Progenitor cell of endocrine pancreas (in vitro differentiated cells): ENCODE measurements at regions not wholly inside any gene's neighbourhood (a gene's known extent, or its start where the extent isn't known, plus 50 kb on each side); places are given as distances from the start of the nearest gene placed in this dataset.
"Not testable (repeated sequence)": the region's sequence is repeated elsewhere in the genome, so short reads cannot be mapped to it uniquely, and the experiment has no call there.

Experiments used
- DNase-seq: peaks from one replicate; pipeline ENCODE4 v3.0.0; 2021; ENCODE audit warnings: low spot score; ENCODE audit not compliant: unreplicated experiment
- H3K27ac Mint-ChIP-seq: 2 replicates; pipeline ENCODE4 v1.8.0; 2021; ENCODE audit warnings: mild to moderate bottlenecking, moderate library complexity, mixed read lengths
- H3K27me3 Mint-ChIP-seq: 2 replicates; pipeline ENCODE4 v1.8.0; 2021; ENCODE audit warnings: mixed read lengths
- H3K36me3 Mint-ChIP-seq: 2 replicates; pipeline ENCODE4 v1.8.0; 2022; ENCODE audit warnings: mixed read lengths; ENCODE audit not compliant: insufficient read depth
- H3K4me1 Mint-ChIP-seq: 2 replicates; pipeline ENCODE4 v1.8.0; 2021; ENCODE audit warnings: low read depth, mixed read lengths
- H3K4me3 Mint-ChIP-seq: 2 replicates; pipeline ENCODE4 v1.8.0; 2021; ENCODE audit warnings: low read depth, mild to moderate bottlenecking, moderate library complexity, mixed read lengths
- H3K9me3 Mint-ChIP-seq: 2 replicates; pipeline ENCODE4 v1.8.0; 2021; ENCODE audit warnings: low read depth, mixed read lengths
- CTCF ChIP-seq: fragments of 200-600 bp; sonication (generic); IDR thresholded peaks from one replicate; pipeline ENCODE4 v1.5.0; 2021; ENCODE audit warnings: antibody characterized with exemption, mild to moderate bottlenecking; ENCODE audit not compliant: unreplicated experiment

- not testable (repeated sequence) for H3K27ac Mint-ChIP-seq, DNase-seq, H3K36me3 Mint-ChIP-seq, H3K9me3 Mint-ChIP-seq, H3K4me1 Mint-ChIP-seq, H3K4me3 Mint-ChIP-seq
- H3K27me3 Mint-ChIP-seq: peaks cover 10% of the 10 kb centered on the region
- TF ChIP-seq CTCF: peak; percentile 22
Measured at GRCh38 chr1:223907943-223908587, 62.3 kb upstream of the TP53BP2 start.

GRCh38 chr1:223903221-223903620, 57.5 kb upstream of the TP53BP2 start:
- H3K4me1 Mint-ChIP-seq, DNase-seq, H3K27me3 Mint-ChIP-seq, H3K36me3 Mint-ChIP-seq, H3K9me3 Mint-ChIP-seq, H3K4me3 Mint-ChIP-seq, H3K27ac Mint-ChIP-seq: not testable (repeated sequence)

- not testable (repeated sequence) for H3K4me1 Mint-ChIP-seq, H3K4me3 Mint-ChIP-seq, H3K36me3 Mint-ChIP-seq, DNase-seq, H3K27ac Mint-ChIP-seq, H3K9me3 Mint-ChIP-seq, H3K27me3 Mint-ChIP-seq
Measured at GRCh38 chr1:223899775-223900174, 54.0 kb upstream of the TP53BP2 start.

GRCh38 chr1:223897097-223897496, 51.4 kb upstream of the TP53BP2 start:
- H3K27ac Mint-ChIP-seq, H3K27me3 Mint-ChIP-seq, H3K4me1 Mint-ChIP-seq, DNase-seq, H3K36me3 Mint-ChIP-seq, H3K4me3 Mint-ChIP-seq, H3K9me3 Mint-ChIP-seq: not testable (repeated sequence)

- H3K27me3 Mint-ChIP-seq, DNase-seq, H3K36me3 Mint-ChIP-seq, H3K4me1 Mint-ChIP-seq, H3K4me3 Mint-ChIP-seq, H3K27ac Mint-ChIP-seq, H3K9me3 Mint-ChIP-seq: not testable (repeated sequence)
Measured at GRCh38 chr1:223895950-223896349, 50.2 kb upstream of the TP53BP2 start.
